Esophagus squamous epithelium (tissue), 4 donors: ENCODE measurements at regions not wholly inside any gene's neighbourhood (a gene's known extent, or its start where the extent isn't known, plus 50 kb on each side); places are given as distances from the start of the nearest gene placed in this dataset.

Experiments used
- CTCF ChIP-seq, 6 experiments: fragments of 450-650 bp in 4 of 6; fragments of 200-600 bp in 2 of 6; sonication (generic) in 2 of 6; IDR thresholded peaks; one replicate each; pipeline ENCODE4 v1.5.1; 2016 to 2019; ENCODE audit warnings: antibody characterized with exemption in 6 of 6, mild to moderate bottlenecking in 4 of 6, moderate library complexity in 4 of 6
- POLR2A ChIP-seq, 4 donors: fragments of 450-650 bp; IDR thresholded peaks; one replicate each; pipeline ENCODE4 v1.6.1; 2017; ENCODE audit warnings: antibody characterized with exemption in 4 of 4, mild to moderate bottlenecking in 4 of 4, moderate library complexity in 3 of 4

GRCh38 chr3:21017115-21017852 is 733.7 kb downstream of the ZNF385D start:
- TF ChIP-seq POLR2A (IDR thresholded peaks at IDR 0.05) (no peak), CTCF (IDR thresholded peaks at IDR 0.05) (no peak)
